CD4-positive, alpha-beta memory T cell (primary cell): ENCODE measurements at regions not wholly inside any gene's neighbourhood (a gene's known extent, or its start where the extent isn't known, plus 50 kb on each side); places are given as distances from the start of the nearest gene placed in this dataset.
"Not testable (repeated sequence)": the region's sequence is repeated elsewhere in the genome, so short reads cannot be mapped to it uniquely, and the experiment has no call there.

ENCODE experiments used
- CTCF ChIA-PET: fragments of 350-600 bp; sonication (Branson Sonifier 250); formaldehyde crosslinking; loops from one replicate; lab custom pipeline; 2021; ENCODE audit warnings: inconsistent platforms; ENCODE audit not compliant: partially characterized antibody; lab: Charles Lee
- POLR2A ChIA-PET: fragments of 350-600 bp; sonication (Branson Sonifier 250); formaldehyde crosslinking; loops from one replicate; lab custom pipeline; 2021; ENCODE audit not compliant: partially characterized antibody; lab: Charles Lee
- DNase-seq, 5 donors: peaks; one replicate each; pipeline versions ENCODE4 v3.0.0 to v3.0.0-alpha.2; 2020 to 2022; ENCODE audit warnings: mixed read lengths in 1 of 5
- H3K27ac ChIP-seq: one replicate; pipeline ENCODE4 v1.7.0; 2013; ENCODE audit warnings: low read depth, low read length
- H3K27me3 ChIP-seq: 2 replicates; pipeline ENCODE4 v1.7.0; 2013; ENCODE audit warnings: mild to moderate bottlenecking, low read length, moderate library complexity; ENCODE audit not compliant: insufficient read depth
- H3K36me3 ChIP-seq: 2 replicates; pipeline ENCODE4 v1.7.0; 2013; ENCODE audit warnings: mild to moderate bottlenecking, low read length, moderate library complexity; ENCODE audit not compliant: insufficient read depth
- H3K4me1 ChIP-seq: 2 replicates; pipeline ENCODE4 v1.7.0; 2013; ENCODE audit warnings: mild to moderate bottlenecking, low read length, moderate library complexity; ENCODE audit not compliant: insufficient read depth
- H3K4me3 ChIP-seq, 2 donors: one replicate each; pipeline ENCODE4 v1.7.0; 2013; ENCODE audit warnings: low read length in 2 of 2, mild to moderate bottlenecking in 1 of 2
- H3K9me3 ChIP-seq, 2 donors: one replicate each; pipeline ENCODE4 v1.7.0; 2013; ENCODE audit warnings: low read length in 2 of 2, control low read depth in 1 of 2; ENCODE audit not compliant: control insufficient read depth in 1 of 2
- H3K27ac Mint-ChIP-seq, 7 donors: one replicate each; pipeline ENCODE4 v1.8.0; 2020 to 2021; ENCODE audit warnings: mixed read lengths in 7 of 7, mild to moderate bottlenecking in 6 of 7, inconsistent platforms in 3 of 7, moderate library complexity in 3 of 7
- H3K27me3 Mint-ChIP-seq, 2 donors: one replicate each; pipeline ENCODE4 v1.8.0; 2020 to 2021; ENCODE audit warnings: mixed read lengths in 2 of 2
- H3K36me3 Mint-ChIP-seq, 2 donors: one replicate each; pipeline ENCODE4 v1.8.0; 2020 to 2021; ENCODE audit warnings: mixed read lengths in 2 of 2, inconsistent platforms in 1 of 2, mild to moderate bottlenecking in 1 of 2
- H3K4me1 Mint-ChIP-seq, 4 donors: one replicate each; pipeline ENCODE4 v1.8.0; 2020 to 2021; ENCODE audit warnings: mixed read lengths in 4 of 4, mild to moderate bottlenecking in 1 of 4
- H3K4me3 Mint-ChIP-seq, 8 donors: one replicate each; pipeline ENCODE4 v1.8.0; 2020 to 2021; ENCODE audit warnings: mixed read lengths in 8 of 8, mild to moderate bottlenecking in 7 of 8, moderate library complexity in 6 of 8, inconsistent platforms in 3 of 8
- H3K9me3 Mint-ChIP-seq, 8 donors: one replicate each; pipeline ENCODE4 v1.8.0; 2020 to 2021; ENCODE audit warnings: mixed read lengths in 8 of 8, mild to moderate bottlenecking in 5 of 8, inconsistent platforms in 3 of 8, moderate library complexity in 1 of 8
- intact Hi-C: fragments of 100-400 bp; cut with micrococcal nuclease; formaldehyde crosslinking; loops from one replicate; pipeline ENCODE4 v1.15.1; 2023

- Mint-ChIP-seq H3K27me3 (peaks cover 13 to 29% of the 10 kb centered on the region in 2 donors), H3K4me3 (no peak overlapping the region), H3K4me1 (no peaks in the 10 kb centered on the region), H3K27ac (no peak overlapping the region), H3K9me3 (peaks cover 0 to 6% (median 1%) of the 10 kb centered on the region in 8 donors), H3K36me3 (no peaks in the 10 kb centered on the region)
- Histone ChIP-seq H3K9me3 (no peaks in the 10 kb centered on the region), H3K4me1 (no peaks in the 10 kb centered on the region), H3K4me3 (no peak overlapping the region), H3K36me3 (no peaks in the 10 kb centered on the region), H3K27ac (no peak overlapping the region), H3K27me3 (no peaks in the 10 kb centered on the region)
- DNase-seq, result no peak
- ChIA-PET CTCF (no interaction called here), POLR2A (no interaction called here)
- intact Hi-C loops, result no loop called here
These were observed 56.4 kb downstream of the FOXF2 start for GRCh38 chr6:1445650-1446330.

GRCh38 chr6:1449896-1450295 lies 60.5 kb downstream of the FOXF2 start:
- POLR2A ChIA-PET, result no interaction called here
- no peak for DNase-seq
- H3K27ac Mint-ChIP-seq, result no peak overlapping the region
- H3K9me3 Mint-ChIP-seq, result peaks cover 5 to 22% (median 13%) of the 10 kb centered on the region in 8 donors
- intact Hi-C loops, result no loop called here
- Histone ChIP-seq H3K9me3 (peaks cover 0 to 4% of the 10 kb centered on the region in 2 donors), H3K4me1 (no peaks in the 10 kb centered on the region), H3K4me3 (no peak overlapping the region), H3K27me3 (no peaks in the 10 kb centered on the region), H3K27ac (no peak overlapping the region), H3K36me3 (no peaks in the 10 kb centered on the region)
- no peaks in the 10 kb centered on the region for H3K4me1 Mint-ChIP-seq
- no peak overlapping the region for H3K4me3 Mint-ChIP-seq
- H3K36me3 Mint-ChIP-seq, result peaks cover 0 to 6% of the 10 kb centered on the region in 2 donors
- peaks cover 13 to 38% of the 10 kb centered on the region in 2 donors for H3K27me3 Mint-ChIP-seq
- CTCF ChIA-PET, result no interaction called here

- Mint-ChIP-seq H3K4me1 (no peaks in the 10 kb centered on the region), H3K27me3 (peaks cover 14 to 30% of the 10 kb centered on the region in 2 donors), H3K9me3 (peaks cover 5 to 22% (median 13%) of the 10 kb centered on the region in 8 donors), H3K27ac (no peak overlapping the region), H3K36me3 (peaks cover 0 to 6% of the 10 kb centered on the region in 2 donors), H3K4me3 (no peak overlapping the region)
- CTCF ChIA-PET, result no interaction called here
- POLR2A ChIA-PET, result no interaction called here
- Histone ChIP-seq H3K27me3 (no peaks in the 10 kb centered on the region), H3K4me1 (no peaks in the 10 kb centered on the region), H3K4me3 (no peak overlapping the region), H3K27ac (no peak overlapping the region), H3K9me3 (peaks cover 0 to 4% of the 10 kb centered on the region in 2 donors), H3K36me3 (no peaks in the 10 kb centered on the region)
- no peak for DNase-seq
- intact Hi-C loops, result loop anchor here (1.0 kb wide), 1 partner anchor 15 kb away; no protein-coding TSS in a partner anchor
These were observed 63.6 kb downstream of the FOXF2 start for GRCh38 chr6:1453024-1453423.

- H3K4me3 ChIP-seq, intact Hi-C loops, H3K4me3 Mint-ChIP-seq, H3K9me3 ChIP-seq, POLR2A ChIA-PET, H3K4me1 Mint-ChIP-seq, H3K27ac Mint-ChIP-seq, H3K36me3 ChIP-seq, H3K27me3 ChIP-seq, H3K4me1 ChIP-seq, H3K36me3 Mint-ChIP-seq, CTCF ChIA-PET, H3K27ac ChIP-seq: not testable (repeated sequence)
- Mint-ChIP-seq H3K9me3 (peaks cover 2 to 11% (median 4%) of the 10 kb centered on the region in 8 donors), H3K27me3 (peaks cover 8 to 22% of the 10 kb centered on the region in 2 donors)
- DNase-seq, result peak in 1 of 5 donors; percentile 33
These were observed 67.4 kb downstream of the FOXF2 start for GRCh38 chr6:1456816-1457215.

- no peaks in the 10 kb centered on the region for H3K9me3 ChIP-seq
- intact Hi-C loops, result no loop called here
- no peaks in the 10 kb centered on the region for H3K27me3 ChIP-seq
- H3K4me3 ChIP-seq, result no peak overlapping the region
- ChIA-PET CTCF (no interaction called here), POLR2A (no interaction called here)
- Mint-ChIP-seq H3K4me1 (no peaks in the 10 kb centered on the region), H3K27me3 (peaks cover 10 to 15% of the 10 kb centered on the region in 2 donors), H3K36me3 (no peaks in the 10 kb centered on the region), H3K9me3 (peaks cover 0 to 5% (median 0%) of the 10 kb centered on the region in 8 donors), H3K4me3 (no peak overlapping the region), H3K27ac (no peak overlapping the region)
- no peaks in the 10 kb centered on the region for H3K4me1 ChIP-seq
- no peak overlapping the region for H3K27ac ChIP-seq
- no peak for DNase-seq
- no peaks in the 10 kb centered on the region for H3K36me3 ChIP-seq
These were observed 71.8 kb downstream of the FOXF2 start for GRCh38 chr6:1461207-1461606.

GRCh38 chr6:1461736-1462135 lies 72.4 kb downstream of the FOXF2 start:
- DNase-seq, result no peak
- CTCF ChIA-PET, result no interaction called here
- intact Hi-C loops, result no loop called here
- Histone ChIP-seq H3K4me3 (no peak overlapping the region), H3K27me3 (no peaks in the 10 kb centered on the region), H3K27ac (no peak overlapping the region), H3K4me1 (no peaks in the 10 kb centered on the region), H3K9me3 (no peaks in the 10 kb centered on the region), H3K36me3 (no peaks in the 10 kb centered on the region)
- peaks cover 0 to 5% (median 0%) of the 10 kb centered on the region in 8 donors for H3K9me3 Mint-ChIP-seq
- H3K27ac Mint-ChIP-seq, result no peak overlapping the region
- POLR2A ChIA-PET, result no interaction called here
- no peak overlapping the region for H3K4me3 Mint-ChIP-seq
- H3K27me3 Mint-ChIP-seq, result peaks cover 13 to 19% of the 10 kb centered on the region in 2 donors
- H3K4me1 Mint-ChIP-seq, result no peaks in the 10 kb centered on the region
- no peaks in the 10 kb centered on the region for H3K36me3 Mint-ChIP-seq

GRCh38 chr6:1463275-1463674 lies 73.9 kb downstream of the FOXF2 start:
- no peaks in the 10 kb centered on the region for H3K36me3 ChIP-seq
- CTCF ChIA-PET, result no interaction called here
- no peaks in the 10 kb centered on the region for H3K9me3 ChIP-seq
- peak in 1 of 5 donors; percentile 37 for DNase-seq
- POLR2A ChIA-PET, result no interaction called here
- no peaks in the 10 kb centered on the region for H3K27me3 ChIP-seq
- Mint-ChIP-seq H3K27me3 (peaks cover 13 to 27% of the 10 kb centered on the region in 2 donors), H3K4me3 (no peak overlapping the region), H3K4me1 (no peaks in the 10 kb centered on the region), H3K36me3 (no peaks in the 10 kb centered on the region), H3K9me3 (peaks cover 0 to 5% (median 0%) of the 10 kb centered on the region in 8 donors), H3K27ac (no peak overlapping the region)
- no peaks in the 10 kb centered on the region for H3K4me1 ChIP-seq
- H3K27ac ChIP-seq, result no peak overlapping the region
- H3K4me3 ChIP-seq, result no peak overlapping the region
- intact Hi-C loops, result no loop called here
